K562 (cell line): ENCODE measurements at regions not wholly inside any gene's neighbourhood (a gene's known extent, or its start where the extent isn't known, plus 50 kb on each side); places are given as distances from the start of the nearest gene placed in this dataset.

ENCODE experiments used
- ATAC-seq: fragments of 200-7000 bp; cut with Tn5 transposase; 3 replicates; pipeline ENCODE4 v1.9.1; 2020; ENCODE audit warnings: moderate library complexity
- BruUV-seq: library from RNA; stranded (reverse); fragments of 400-500 nt; replicated peaks from 2 replicates; lab custom pipeline; 2021; lab: Mats Ljungman, UMichigan
- CTCF ChIA-PET: fragments of 300-600 bp; formaldehyde crosslinking; extraction: SDS; loops from one replicate; lab custom pipeline; 2021; ENCODE audit warnings: low intra/inter-chr PET ratio; lab: Yijun Ruan, JAX
- POLR2A ChIA-PET: fragments of 300-600, 350-650 bp; sonication (Branson Sonifier 250); formaldehyde crosslinking; extraction: SDS; loops from one replicate; lab custom pipeline; 2021; ENCODE audit warnings: antibody characterized with exemption, inconsistent platforms; lab: Yijun Ruan, JAX
- DNase-seq, 4 experiments: peaks; one replicate each; pipeline versions ENCODE4 v3.0.0 to v3.0.0-alpha.2; 2011 to 2018; ENCODE audit warnings: low spot score in 3 of 4, mixed read lengths in 3 of 4; ENCODE audit errors: extremely low read depth in 1 of 4
- FAIRE-seq: peaks from 2 replicates; lab custom pipeline; 2011; peaks lifted over from hg19 to GRCh38; lab: Jason Lieb, UNC
- H2AFZ ChIP-seq: 2 replicates; pipeline ENCODE4 v1.6.0; 2011; ENCODE audit warnings: low read depth, low read length, control low read depth, inconsistent platforms
- H3K27ac ChIP-seq: fragments of 200-600 bp; 3 replicates; pipeline ENCODE4 v1.8.0; 2011; ENCODE audit warnings: low read depth, mild to moderate bottlenecking, control low read depth, inconsistent platforms, low read length, moderate library complexity, mixed read lengths; ENCODE audit errors: extremely low read depth
- H3K27me3 ChIP-seq, 2 experiments: fragments of 300-600 bp in 1 of 2; 2 replicates in 1 of 2; 3 replicates in 1 of 2; pipeline versions ENCODE4 v1.6.0 to v1.8.0; 2011; ENCODE audit warnings: inconsistent platforms in 2 of 2, low read length in 2 of 2, mild to moderate bottlenecking in 1 of 2, mixed read lengths in 1 of 2, moderate library complexity in 1 of 2; ENCODE audit not compliant: control insufficient read depth in 2 of 2, insufficient read depth in 2 of 2
- H3K36me3 ChIP-seq: fragments of 300-600 bp; 3 replicates; pipeline ENCODE4 v1.8.0; 2011; ENCODE audit warnings: mild to moderate bottlenecking, low read length, inconsistent platforms; ENCODE audit not compliant: control insufficient read depth, insufficient read depth
- H3K4me1 ChIP-seq, 2 experiments: fragments of 200-600 bp in 1 of 2; replicated peaks in 1 of 2; 2 replicates in 1 of 2; 3 replicates in 1 of 2; pipeline versions ENCODE4 v1.5.1 to v1.8.0; 2011; ENCODE audit warnings: inconsistent platforms in 2 of 2, low read length in 2 of 2, mild to moderate bottlenecking in 1 of 2, mixed read lengths in 1 of 2, moderate library complexity in 1 of 2; ENCODE audit not compliant: control insufficient read depth in 2 of 2, insufficient read depth in 2 of 2
- H3K4me2 ChIP-seq: 2 replicates; pipeline ENCODE4 v1.6.1; 2011; ENCODE audit warnings: low read length, control low read depth, inconsistent platforms, mixed read lengths; ENCODE audit not compliant: insufficient read depth
- H3K4me3 ChIP-seq: fragments of 200-600 bp; sonication (generic), shearing (Covaris generic); 2 replicates; pipeline ENCODE4 v1.5.1; 2016; ENCODE audit warnings: control low read depth, inconsistent platforms
- H3K79me2 ChIP-seq: fragments of 200-600 bp; 3 replicates; pipeline ENCODE4 v1.8.0; 2011; ENCODE audit warnings: low read length, inconsistent platforms; ENCODE audit not compliant: control insufficient read depth, insufficient read depth
- H3K9ac ChIP-seq, 2 experiments: 2 replicates each; pipeline versions ENCODE4 v1.6.0 to v1.6.1; 2011; ENCODE audit warnings: low read depth in 2 of 2, low read length in 2 of 2, control low read depth in 1 of 2, inconsistent platforms in 1 of 2, mild to moderate bottlenecking in 1 of 2, mixed read lengths in 1 of 2; ENCODE audit not compliant: insufficient read depth in 1 of 2
- H3K9me1 ChIP-seq: one replicate; pipeline ENCODE4 v1.6.0; 2011; ENCODE audit warnings: inconsistent platforms, mild to moderate bottlenecking, low read length, moderate library complexity; ENCODE audit not compliant: control insufficient read depth, insufficient read depth
- H3K9me3 ChIP-seq: replicated peaks from 2 replicates; pipeline ENCODE4 v1.5.1; 2011; ENCODE audit warnings: low read depth, low read length, inconsistent platforms; ENCODE audit not compliant: control insufficient read depth, insufficient read depth
- H4K20me1 ChIP-seq: replicated peaks from 2 replicates; pipeline ENCODE4 v1.6.1; 2011; ENCODE audit warnings: low read length, inconsistent platforms, mixed read lengths; ENCODE audit not compliant: control insufficient read depth, insufficient read depth
- ATF1 ChIP-seq, 2 experiments: fragments of 450-650 bp in 1 of 2; IDR thresholded peaks; 2 replicates each; pipeline ENCODE4 v1.6.1; 2016; ENCODE audit warnings: missing compliant biosample characterization in 1 of 2, missing genetic modification characterization in 1 of 2
- BRCA1 ChIP-seq, 2 experiments: fragments of 450-650 bp in 1 of 2; sonication (generic) in 1 of 2; formaldehyde crosslinking in 1 of 2; IDR thresholded peaks; 2 replicates each; pipeline versions ENCODE4 v1.5.0 to v1.6.1; 2017 to 2020; ENCODE audit warnings: mild to moderate bottlenecking in 1 of 2, missing genetic modification reagents in 1 of 2
- CBFA2T2 ChIP-seq: fragments of 450-650 bp; conservative IDR thresholded peaks from 2 replicates; pipeline ENCODE4 v1.6.1; 2017; ENCODE audit warnings: mild to moderate bottlenecking
- FOS ChIP-seq: IDR thresholded peaks from 3 replicates; pipeline ENCODE4 v1.6.1; 2011; ENCODE audit not compliant: insufficient read length; ENCODE audit errors: extremely low read depth
- FOXA3 ChIP-seq, 2 experiments: fragments of 450-650 bp in 1 of 2; sonication (generic) in 1 of 2; formaldehyde crosslinking; IDR thresholded peaks in 1 of 2; conservative IDR thresholded peaks in 1 of 2; 2 replicates each; pipeline versions ENCODE4 v1.4.0 to v1.8.0; 2020 to 2022; ENCODE audit warnings: mild to moderate bottlenecking in 2 of 2, missing genetic modification reagents in 1 of 2
- FOXM1 ChIP-seq, 2 experiments: fragments of 450-650 bp in 1 of 2; sonication (generic) in 1 of 2; formaldehyde crosslinking in 1 of 2; IDR thresholded peaks; 2 replicates each; pipeline versions ENCODE4 v1.6.1 to v1.9.0; 2017 to 2022; ENCODE audit warnings: low read depth in 2 of 2, mild to moderate bottlenecking in 2 of 2, missing genetic modification reagents in 1 of 2, moderate library complexity in 1 of 2
- MEF2D ChIP-seq: conservative IDR thresholded peaks from 2 replicates; pipeline ENCODE4 v1.6.1; 2016; ENCODE audit warnings: low read depth, missing genetic modification characterization, missing compliant biosample characterization
- PKNOX1 ChIP-seq: fragments of 450-650 bp; IDR thresholded peaks from 2 replicates; pipeline ENCODE4 v1.6.1; 2016
- SAFB2 ChIP-seq: fragments of 200-400 bp; formaldehyde crosslinking; IDR thresholded peaks from 2 replicates; pipeline ENCODE4 v1.6.1; 2018; ENCODE audit warnings: borderline replicate concordance, low read length, low read depth, moderate library complexity; ENCODE audit not compliant: severe bottlenecking
- SIN3A ChIP-seq, 2 experiments: fragments of 150-350 bp in 1 of 2; IDR thresholded peaks; 2 replicates each; pipeline ENCODE4 v1.6.1; 2011 to 2016; ENCODE audit warnings: borderline replicate concordance in 2 of 2, low read depth in 2 of 2, low read length in 2 of 2, mild to moderate bottlenecking in 2 of 2, moderate library complexity in 2 of 2; ENCODE audit not compliant: control insufficient read depth in 1 of 2
- TRIM28 ChIP-seq: fragments of 450-650 bp; IDR thresholded peaks from 2 replicates; pipeline ENCODE4 v1.6.1; 2017
- ZC3H11A ChIP-seq: IDR thresholded peaks from 2 replicates; pipeline ENCODE4 v1.6.1; 2012; ENCODE audit warnings: low read depth, low read length, improper control_type of control experiment
- ZNF75A ChIP-seq: fragments of 450-650 bp; formaldehyde crosslinking; IDR thresholded peaks from 2 replicates; pipeline ENCODE4 v1.4.0; 2020; ENCODE audit warnings: mild to moderate bottlenecking
- WGBS: fragments of 100-300 bp; shearing (Covaris generic); methylation state at CpG from one replicate; pipeline ENCODE4 v1.1.6; 2016; ENCODE audit warnings: low coverage, mixed read lengths; ENCODE audit not compliant: insufficient coverage; ENCODE audit errors: missing lambda C conversion rate; 5-methylcytosine and 5-hydroxymethylcytosine counted together
- in situ Hi-C: fragments of 300-500 bp; cut with MboI; formaldehyde crosslinking; loops from 4 replicates; pipeline ENCODE4 v1.15.0; 2018; ENCODE audit warnings: inconsistent platforms, mixed read lengths
- intact Hi-C: fragments of 100-400 bp; cut with micrococcal nuclease; formaldehyde crosslinking; loops from 2 replicates; pipeline ENCODE4 v1.14.2; 2022

DNA sequence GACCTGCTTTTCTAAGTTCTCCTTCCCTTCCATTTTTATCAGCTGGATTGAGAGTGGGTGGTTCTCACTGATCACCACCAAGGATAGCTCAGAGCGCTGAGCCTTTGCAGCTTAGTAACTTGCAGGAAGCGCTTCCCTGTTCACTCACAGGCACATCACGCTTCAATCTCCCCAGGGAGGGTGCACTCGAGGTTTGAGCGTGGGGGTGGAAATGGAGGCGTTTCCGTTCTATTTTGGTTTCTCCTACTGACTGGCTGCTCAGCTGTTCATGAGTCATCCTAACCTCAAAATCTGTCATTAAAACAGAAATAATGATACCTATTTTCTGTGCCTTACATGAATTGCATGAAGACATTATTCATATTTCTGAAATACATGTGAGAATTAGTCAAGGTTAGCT lies 292.1 kb downstream of the SPRY2 start (continued):
- TF ChIP-seq CBFA2T2, result no peak
- TF ChIP-seq ZC3H11A, result no peak
- TF ChIP-seq FOXM1 (IDR thresholded peaks at IDR 0.05; ENCODE audit: low read depth), result no peak
- no peak for TF ChIP-seq FOXM1 (CRISPR knock-in tag; IDR thresholded peaks at IDR 0.05; ENCODE audit: low read depth)
- no peak for TF ChIP-seq BRCA1 (IDR thresholded peaks at IDR 0.05)
- no peak for TF ChIP-seq BRCA1 (CRISPR knock-in tag; IDR thresholded peaks at IDR 0.05)
- peak; percentile 91 for TF ChIP-seq MEF2D (tag)
- no peak for TF ChIP-seq FOXA3 (CRISPR knock-in tag; conservative IDR thresholded peaks at IDR 0.05 in 1 of 2, IDR thresholded peaks at IDR 0.05 in 1 of 2)
- no peak for TF ChIP-seq PKNOX1
- no peak for TF ChIP-seq ATF1 (CRISPR knock-in tag; IDR thresholded peaks at IDR 0.05)
- no peak for TF ChIP-seq ATF1 (tag; IDR thresholded peaks at IDR 0.05)
- no peak for TF ChIP-seq FOS
- no peak for TF ChIP-seq ZNF75A

DNA sequence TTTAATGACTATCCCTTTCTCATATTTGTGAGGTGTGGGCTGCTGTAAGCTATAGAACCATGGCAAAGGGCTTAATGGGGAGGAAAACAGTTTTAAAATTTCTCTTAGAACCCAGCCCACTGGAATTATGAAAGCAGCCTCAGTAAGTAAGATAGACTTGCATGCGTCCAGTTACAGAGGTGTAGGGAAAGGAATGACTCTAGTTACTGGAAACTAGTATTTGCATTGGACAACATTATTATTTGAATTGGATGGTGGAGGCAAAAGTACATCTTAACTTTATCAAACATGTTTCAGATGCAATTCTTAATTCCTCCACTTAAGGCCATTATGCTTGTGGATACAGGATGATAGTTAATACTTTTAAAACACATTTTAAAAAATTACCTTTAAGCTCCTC lies 292.9 kb downstream of the SPRY2 start:
- FAIRE-seq, result no peak
- 0% methylated on average over 1 of the region's 1 CpG for WGBS
- ChIA-PET CTCF (no interaction called here), POLR2A (interaction anchor here (1.2 kb wide), 1 partner anchor 50 kb away, joined by 3 read pairs; no protein-coding TSS in a partner anchor)
- in situ Hi-C loops (no loop called here), intact Hi-C loops (no loop called here)
- H4K20me1 ChIP-seq, result no peaks in the 10 kb centered on the region
- no peaks in the 10 kb centered on the region for H3K27me3 ChIP-seq
- no TSS peak for BruUV-seq
- no peak overlapping the region for H3K27ac ChIP-seq
- no peak overlapping the region for H3K4me2 ChIP-seq
- H3K4me1 ChIP-seq, result no peaks in the 10 kb centered on the region
- H2AFZ ChIP-seq, result no peak overlapping the region
- H3K36me3 ChIP-seq, result no peaks in the 10 kb centered on the region
- no peak overlapping the region for H3K4me3 ChIP-seq
- TF ChIP-seq TRIM28 (no peak), SAFB2 (no peak), SIN3A (IDR thresholded peaks at IDR 0.05; ENCODE audit: borderline replicate concordance in 2 of 2, control insufficient read depth in 1 of 2, low read depth in 2 of 2, low read length in 2 of 2) (no peak)
- TF ChIP-seq, all 486 proteins: peak for 0
- no peak for DNase-seq
- Histone ChIP-seq H3K9me3 (no peaks in the 10 kb centered on the region), H3K79me2 (no peaks in the 10 kb centered on the region), H3K9ac (no peak overlapping the region), H3K9me1 (no peaks in the 10 kb centered on the region)
- ATAC-seq, result no peak
